OCI-LY1 (cell line): ENCODE measurements at regions not wholly inside any gene's neighbourhood (a gene's known extent, or its start where the extent isn't known, plus 50 kb on each side); places are given as distances from the start of the nearest gene placed in this dataset.

ENCODE experiments used
- EZH2 ChIP-seq: fragments of 200-600 bp; sonication (generic), shearing (Covaris generic); IDR thresholded peaks from 2 replicates; pipeline ENCODE4 v1.8.0; 2017; ENCODE audit warnings: borderline replicate concordance, mixed run types, mild to moderate bottlenecking, antibody characterized with exemption, low read length, moderate library complexity, mixed read lengths
- TF ChIP-seq, protein P1 (sequence below): fragments of 200-600 bp; sonication (generic), shearing (Covaris generic); IDR thresholded peaks from 2 replicates; pipeline ENCODE4 v1.5.1; 2017; ENCODE audit warnings: mild to moderate bottlenecking, antibody characterized with exemption, low read length, moderate library complexity, mixed read lengths

- TF ChIP-seq, protein P1, sequence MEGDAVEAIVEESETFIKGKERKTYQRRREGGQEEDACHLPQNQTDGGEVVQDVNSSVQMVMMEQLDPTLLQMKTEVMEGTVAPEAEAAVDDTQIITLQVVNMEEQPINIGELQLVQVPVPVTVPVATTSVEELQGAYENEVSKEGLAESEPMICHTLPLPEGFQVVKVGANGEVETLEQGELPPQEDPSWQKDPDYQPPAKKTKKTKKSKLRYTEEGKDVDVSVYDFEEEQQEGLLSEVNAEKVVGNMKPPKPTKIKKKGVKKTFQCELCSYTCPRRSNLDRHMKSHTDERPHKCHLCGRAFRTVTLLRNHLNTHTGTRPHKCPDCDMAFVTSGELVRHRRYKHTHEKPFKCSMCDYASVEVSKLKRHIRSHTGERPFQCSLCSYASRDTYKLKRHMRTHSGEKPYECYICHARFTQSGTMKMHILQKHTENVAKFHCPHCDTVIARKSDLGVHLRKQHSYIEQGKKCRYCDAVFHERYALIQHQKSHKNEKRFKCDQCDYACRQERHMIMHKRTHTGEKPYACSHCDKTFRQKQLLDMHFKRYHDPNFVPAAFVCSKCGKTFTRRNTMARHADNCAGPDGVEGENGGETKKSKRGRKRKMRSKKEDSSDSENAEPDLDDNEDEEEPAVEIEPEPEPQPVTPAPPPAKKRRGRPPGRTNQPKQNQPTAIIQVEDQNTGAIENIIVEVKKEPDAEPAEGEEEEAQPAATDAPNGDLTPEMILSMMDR, result no peak
- no peak for TF ChIP-seq EZH2
These were observed 147.4 kb upstream of the FGF13 start for GRCh38 chrX:138858951-138859350.
